Activated naive CD4-positive, alpha-beta T cell (primary cell): ENCODE measurements at regions not wholly inside any gene's neighbourhood (a gene's known extent, or its start where the extent isn't known, plus 50 kb on each side); places are given as distances from the start of the nearest gene placed in this dataset.
A peak's percentile ranks its signal among the peaks of the same experiment; 100 is the strongest.

Source experiments
- DNase-seq, 4 experiments: peaks; one replicate each; lab custom pipeline; 2025; lab: John Stamatoyannopoulos, UW

GRCh38 chr13:30359991-30360390 is 52.6 kb upstream of the KATNAL1 start:
- DNase-seq: no peak

GRCh38 chr13:30360586-30360985 is 53.2 kb upstream of the KATNAL1 start:
- no peak for DNase-seq

GRCh38 chr13:30362005-30362788 is 54.8 kb upstream of the KATNAL1 start:
- no peak for DNase-seq

GRCh38 chr13:30362869-30363268 is 55.5 kb upstream of the KATNAL1 start:
- no peak for DNase-seq

GRCh38 chr13:30363725-30364124 is 56.4 kb upstream of the KATNAL1 start:
- DNase-seq: no peak

DNA sequence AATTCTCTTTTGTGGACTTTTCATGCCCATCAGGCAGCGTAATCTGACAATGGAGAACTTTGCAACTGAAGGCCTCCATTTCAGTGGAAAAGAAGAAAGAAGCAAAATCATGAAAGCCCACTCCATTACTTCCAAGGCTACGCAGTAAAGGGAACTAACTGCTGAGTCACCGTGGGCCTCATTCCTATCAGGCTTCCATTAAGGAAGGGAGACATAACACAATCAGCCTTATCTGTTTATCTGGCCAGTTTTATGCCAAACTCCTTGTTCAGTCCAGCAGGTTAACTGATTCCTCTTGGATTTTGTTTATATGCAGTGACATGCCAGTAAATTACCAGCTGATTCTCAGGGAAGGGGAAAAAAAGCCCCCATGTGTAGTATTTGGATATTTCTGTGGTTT is 56.8 kb upstream of the KATNAL1 start:
- DNase-seq: no peak

- DNase-seq: no peak
Observed at GRCh38 chr13:30364876-30365275, 57.4 kb upstream of the UBE2L5 start.

- DNase-seq: no peak
Observed at GRCh38 chr13:30366088-30366487, 56.2 kb upstream of the UBE2L5 start.

GRCh38 chr13:30367296-30367695 is 55.0 kb upstream of the UBE2L5 start:
- DNase-seq: no peak

GRCh38 chr13:30370146-30370545 is 52.1 kb upstream of the UBE2L5 start:
- no peak for DNase-seq

- DNase-seq: no peak
Observed at GRCh38 chr13:30370916-30371521, 51.3 kb upstream of the UBE2L5 start.

DNA sequence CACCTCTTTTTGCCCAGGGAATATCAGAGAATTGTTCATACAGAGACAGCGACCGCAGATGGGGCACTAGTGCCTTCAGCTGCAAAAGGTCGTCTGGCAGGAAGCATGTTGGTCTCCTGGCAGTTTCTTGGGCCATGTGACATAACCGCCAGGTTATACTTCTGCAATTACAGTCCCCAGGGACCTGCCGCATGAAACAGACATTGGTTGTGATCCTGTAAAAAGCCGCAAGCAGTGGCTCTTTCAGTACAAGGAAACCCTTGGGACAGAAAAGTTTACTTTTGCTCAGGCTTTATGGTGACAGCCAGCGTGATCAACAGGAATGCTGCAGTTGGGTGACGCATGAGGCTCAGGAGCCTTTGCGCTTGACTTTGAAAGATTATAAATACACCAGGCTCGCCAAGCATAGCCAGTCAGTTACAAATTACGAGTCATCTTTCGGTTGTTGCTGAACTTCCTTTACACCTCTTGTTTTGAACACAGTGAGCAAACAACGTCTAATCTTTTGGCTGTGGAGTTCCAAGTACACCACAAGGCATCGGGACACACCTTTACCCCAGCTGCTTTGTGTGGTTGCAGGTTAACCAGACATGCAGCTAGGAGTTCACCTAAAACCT is 50.5 kb upstream of the UBE2L5 start:
- DNase-seq: peak in 3 of 4 experiments; percentile 13 to 45 (median 21)
